Neuronal stem cell (in vitro differentiated cells): ENCODE measurements at regions not wholly inside any gene's neighbourhood (a gene's known extent, or its start where the extent isn't known, plus 50 kb on each side); places are given as distances from the start of the nearest gene placed in this dataset.

Experiments
- DNase-seq: peaks from one replicate; pipeline ENCODE4 v3.0.0-alpha.2; 2013; ENCODE audit warnings: low spot score
- H2AFZ ChIP-seq: one replicate; pipeline ENCODE4 v1.6.1; 2013; ENCODE audit warnings: mild to moderate bottlenecking, low read length, inconsistent platforms
- H2AK5ac ChIP-seq: 2 replicates; pipeline ENCODE4 v1.6.1; 2013; ENCODE audit warnings: low read depth, mild to moderate bottlenecking, inconsistent platforms, low read length, moderate library complexity, mixed read lengths
- H2BK120ac ChIP-seq: 2 replicates; pipeline ENCODE4 v1.6.1; 2013; ENCODE audit warnings: low read depth, mild to moderate bottlenecking, inconsistent platforms, low read length, moderate library complexity, mixed read lengths
- H2BK12ac ChIP-seq: one replicate; pipeline ENCODE4 v1.6.1; 2013; ENCODE audit warnings: low read length, inconsistent platforms
- H2BK15ac ChIP-seq: 2 replicates; pipeline ENCODE4 v1.6.1; 2013; ENCODE audit warnings: mild to moderate bottlenecking, low read length, inconsistent platforms, mixed read lengths
- H2BK5ac ChIP-seq: one replicate; pipeline ENCODE4 v1.6.1; 2013; ENCODE audit warnings: inconsistent platforms, mild to moderate bottlenecking, low read length, moderate library complexity
- H3K14ac ChIP-seq: one replicate; pipeline ENCODE4 v1.6.1; 2013; ENCODE audit warnings: low read length, inconsistent platforms
- H3K18ac ChIP-seq: 2 replicates; pipeline ENCODE4 v1.6.1; 2013; ENCODE audit warnings: low read length, inconsistent platforms
- H3K23ac ChIP-seq: 2 replicates; pipeline ENCODE4 v1.6.1; 2013; ENCODE audit warnings: low read depth, mild to moderate bottlenecking, mixed read lengths, low read length, inconsistent platforms; ENCODE audit not compliant: poor library complexity
- H3K27ac ChIP-seq: replicated peaks from 3 replicates; pipeline ENCODE4 v1.5.1; 2013; ENCODE audit warnings: low read length, inconsistent platforms
- H3K27me3 ChIP-seq, 3 experiments: 2 replicates each; pipeline ENCODE4 v1.6.1; 2013; ENCODE audit warnings: low read length in 3 of 3, mild to moderate bottlenecking in 2 of 3, inconsistent platforms in 1 of 3, low read depth in 1 of 3, mixed read lengths in 1 of 3, moderate library complexity in 1 of 3; ENCODE audit not compliant: control insufficient read depth in 3 of 3, insufficient read depth in 3 of 3
- H3K36me3 ChIP-seq, 2 donors: replicated peaks in 1 of 2; 2 replicates each; pipeline ENCODE4 v1.6.1; 2013; ENCODE audit warnings: low read length in 2 of 2; ENCODE audit not compliant: control insufficient read depth in 2 of 2, insufficient read depth in 2 of 2
- H3K4ac ChIP-seq: 2 replicates; pipeline ENCODE4 v1.6.1; 2013; ENCODE audit warnings: inconsistent platforms, mild to moderate bottlenecking, low read length, moderate library complexity
- H3K4me1 ChIP-seq, 2 donors: 1 replicate in 1 of 2; 2 replicates in 1 of 2; pipeline ENCODE4 v1.6.1; 2013; ENCODE audit warnings: low read length in 2 of 2, low read depth in 1 of 2; ENCODE audit not compliant: control insufficient read depth in 2 of 2, insufficient read depth in 1 of 2
- H3K4me2 ChIP-seq: one replicate; pipeline ENCODE4 v1.6.1; 2013; ENCODE audit warnings: mild to moderate bottlenecking, low read length, inconsistent platforms; ENCODE audit not compliant: insufficient read depth, poor library complexity, severe bottlenecking
- H3K4me3 ChIP-seq, 2 donors: 2 replicates each; pipeline ENCODE4 v1.5.1; 2013; ENCODE audit warnings: low read length in 2 of 2, mild to moderate bottlenecking in 2 of 2, inconsistent platforms in 1 of 2, moderate library complexity in 1 of 2
- H3K79me1 ChIP-seq: one replicate; pipeline ENCODE4 v1.6.1; 2013; ENCODE audit warnings: low read depth, mild to moderate bottlenecking, inconsistent platforms, low read length, moderate library complexity
- H3K9ac ChIP-seq: one replicate; pipeline ENCODE4 v1.6.1; 2013; ENCODE audit warnings: mild to moderate bottlenecking, low read depth, low read length, inconsistent platforms; ENCODE audit not compliant: poor library complexity
- H3K9me3 ChIP-seq, 2 donors: replicated peaks in 1 of 2; 2 replicates each; pipeline versions ENCODE3 to v1.6.1; 2013; ENCODE audit warnings: low read length in 2 of 2, mild to moderate bottlenecking in 2 of 2, inconsistent platforms in 1 of 2, low read depth in 1 of 2, mixed read lengths in 1 of 2, moderate library complexity in 1 of 2; ENCODE audit not compliant: control insufficient read depth in 2 of 2, insufficient read depth in 1 of 2
- H4K8ac ChIP-seq: one replicate; pipeline ENCODE4 v1.6.1; 2013; ENCODE audit warnings: low read depth, mild to moderate bottlenecking, inconsistent platforms, low read length, moderate library complexity
- H4K91ac ChIP-seq: one replicate; pipeline ENCODE4 v1.6.1; 2013; ENCODE audit warnings: low read length, low read depth, mild to moderate bottlenecking, inconsistent platforms; ENCODE audit not compliant: poor library complexity
- WGBS, 2 donors: extraction: QIAGEN DNeasy Blood & Tissue Kit; methylation state at CpG; one replicate each; pipeline ENCODE4 v1.1.7; 2013; ENCODE audit warnings: missing lambda C conversion rate in 2 of 2, mixed read lengths in 1 of 2; ENCODE audit not compliant: insufficient read length in 2 of 2, insufficient replicate concordance in 1 of 2; ENCODE audit errors: extremely low coverage in 2 of 2; 5-methylcytosine and 5-hydroxymethylcytosine counted together

GRCh38 chr4:108331905-108332632, 163.3 kb upstream of the LEF1 start:
- no peak for DNase-seq
- Histone ChIP-seq H3K27me3 (no peaks in the 10 kb centered on the region), H3K79me1 (no peaks in the 10 kb centered on the region), H3K27ac (no peak overlapping the region), H2BK5ac (no peak overlapping the region), H3K4me3 (no peak overlapping the region), H4K8ac (no peak overlapping the region), H3K4me1 (peaks cover 0 to 16% of the 10 kb centered on the region in 2 donors), H3K9ac (no peak overlapping the region), H4K91ac (no peak overlapping the region), H3K4me2 (no peak overlapping the region), H2AFZ (no peak overlapping the region), H3K36me3 (no peaks in the 10 kb centered on the region), H3K9me3 (no peaks in the 10 kb centered on the region), H2AK5ac (no peak overlapping the region), H3K18ac (no peak overlapping the region), H2BK12ac (no peak overlapping the region), H3K23ac (no peak overlapping the region), H3K14ac (no peak overlapping the region), H2BK120ac (no peak overlapping the region), H3K4ac (no peak overlapping the region), H2BK15ac (no peak overlapping the region)
- no CpG with 5 or more reads among the region's 5 CpGs for WGBS, 2 donors

GRCh38 chr4:108328383-108328732, 159.6 kb upstream of the LEF1 start:
- Histone ChIP-seq H2BK15ac (no peak overlapping the region), H2BK5ac (no peak overlapping the region), H3K27ac (no peak overlapping the region), H3K36me3 (no peaks in the 10 kb centered on the region), H4K8ac (no peak overlapping the region), H3K4me2 (no peak overlapping the region), H3K4me3 (no peak overlapping the region), H2AK5ac (no peak overlapping the region), H3K4ac (no peak overlapping the region), H3K9me3 (no peaks in the 10 kb centered on the region), H3K9ac (no peak overlapping the region), H2BK120ac (no peak overlapping the region), H2AFZ (no peak overlapping the region), H3K23ac (no peak overlapping the region), H3K14ac (no peak overlapping the region), H3K27me3 (no peaks in the 10 kb centered on the region), H3K4me1 (peaks cover 0 to under 1% of the 10 kb centered on the region in 2 donors), H4K91ac (no peak overlapping the region), H3K18ac (no peak overlapping the region), H2BK12ac (no peak overlapping the region), H3K79me1 (no peaks in the 10 kb centered on the region)
- DNase-seq = no peak
- WGBS, 2 donors = no CpG with 5 or more reads among the region's 2 CpGs

GRCh38 chr4:108327642-108328382, 159.1 kb upstream of the LEF1 start:
- H4K91ac ChIP-seq = no peak overlapping the region
- no peaks in the 10 kb centered on the region for H3K36me3 ChIP-seq
- no peaks in the 10 kb centered on the region for H3K4me1 ChIP-seq
- no peak overlapping the region for H2BK5ac ChIP-seq
- no peak overlapping the region for H3K4me3 ChIP-seq
- H2BK120ac ChIP-seq = no peak overlapping the region
- no peak overlapping the region for H2BK15ac ChIP-seq
- no peak overlapping the region for H2AK5ac ChIP-seq
- no peak overlapping the region for H3K23ac ChIP-seq
- WGBS, 2 donors = no CpG with 5 or more reads among the region's 7 CpGs
- no peak overlapping the region for H3K4me2 ChIP-seq
- H3K79me1 ChIP-seq = no peaks in the 10 kb centered on the region
- H3K27ac ChIP-seq = no peak overlapping the region
- no peaks in the 10 kb centered on the region for H3K27me3 ChIP-seq
- H4K8ac ChIP-seq = no peak overlapping the region
- no peak for DNase-seq
- no peak overlapping the region for H2AFZ ChIP-seq
- no peak overlapping the region for H3K14ac ChIP-seq
- no peaks in the 10 kb centered on the region for H3K9me3 ChIP-seq
- H3K9ac ChIP-seq = no peak overlapping the region
- no peak overlapping the region for H3K4ac ChIP-seq
- no peak overlapping the region for H2BK12ac ChIP-seq
- H3K18ac ChIP-seq = no peak overlapping the region

- H3K18ac ChIP-seq = no peak overlapping the region
- H3K9ac ChIP-seq = no peak overlapping the region
- no peak overlapping the region for H2BK5ac ChIP-seq
- no peak overlapping the region for H3K4me3 ChIP-seq
- H2AK5ac ChIP-seq = no peak overlapping the region
- no peak overlapping the region for H4K91ac ChIP-seq
- no peaks in the 10 kb centered on the region for H3K4me1 ChIP-seq
- DNase-seq = no peak
- no peak overlapping the region for H3K23ac ChIP-seq
- no peak overlapping the region for H3K4me2 ChIP-seq
- no peak overlapping the region for H3K4ac ChIP-seq
- no peak overlapping the region for H3K14ac ChIP-seq
- H2AFZ ChIP-seq = no peak overlapping the region
- H3K79me1 ChIP-seq = no peaks in the 10 kb centered on the region
- H3K9me3 ChIP-seq = peaks cover 0 to 2% of the 10 kb centered on the region in 2 donors
- no peaks in the 10 kb centered on the region for H3K36me3 ChIP-seq
- no peak overlapping the region for H4K8ac ChIP-seq
- WGBS, 2 donors = no CpG with 5 or more reads among the region's 1 CpG
- H3K27ac ChIP-seq = no peak overlapping the region
- no peak overlapping the region for H2BK15ac ChIP-seq
- no peak overlapping the region for H2BK12ac ChIP-seq
- no peaks in the 10 kb centered on the region for H3K27me3 ChIP-seq
- no peak overlapping the region for H2BK120ac ChIP-seq
Measured at GRCh38 chr4:108325561-108325960, 156.8 kb upstream of the LEF1 start.
